Transverse colon (tissue), 4 donors: ENCODE measurements at regions not wholly inside any gene's neighbourhood (a gene's known extent, or its start where the extent isn't known, plus 50 kb on each side); places are given as distances from the start of the nearest gene placed in this dataset.

Experiments used
- DNase-seq: peaks from one replicate; pipeline ENCODE4 v3.0.0-alpha.2; 2019
- H3K27ac ChIP-seq, 4 donors: fragments of 200-600 bp; sonication (generic); 2 replicates each; pipeline ENCODE4 v1.5.1; 2016 to 2018; ENCODE audit warnings: inconsistent platforms in 4 of 4
- H3K27me3 ChIP-seq: fragments of 200-600 bp; sonication (generic); 2 replicates; pipeline ENCODE4 v1.5.1; 2017; ENCODE audit warnings: inconsistent platforms
- H3K36me3 ChIP-seq, 4 donors: fragments of 200-600 bp; sonication (generic); 2 replicates each; pipeline ENCODE4 v1.5.1; 2017 to 2019; ENCODE audit warnings: inconsistent platforms in 4 of 4
- H3K4me1 ChIP-seq, 4 donors: fragments of 200-600 bp; sonication (generic); 2 replicates each; pipeline ENCODE4 v1.5.1; 2017 to 2020; ENCODE audit warnings: inconsistent platforms in 4 of 4
- H3K4me3 ChIP-seq, 4 donors: fragments of 200-600 bp; sonication (generic); 1 replicate in 1 of 4; 2 replicates in 3 of 4; pipeline versions ENCODE4 v1.5.1 to v1.6.1; 2017 to 2019; ENCODE audit warnings: inconsistent platforms in 4 of 4
- H3K9me3 ChIP-seq, 2 donors: fragments of 200-600 bp; sonication (generic); 2 replicates each; pipeline ENCODE4 v1.5.1; 2017 to 2019; ENCODE audit warnings: inconsistent platforms in 2 of 2
- CTCF ChIP-seq, 5 experiments: fragments of 200-600 bp in 3 of 5; fragments of 450-650 bp in 2 of 5; sonication (generic) in 3 of 5; IDR thresholded peaks; 1 replicate in 2 of 5; 2 replicates in 3 of 5; pipeline ENCODE4 v1.5.1; 2016 to 2017; ENCODE audit warnings: antibody characterized with exemption in 5 of 5, inconsistent platforms in 3 of 5, mild to moderate bottlenecking in 2 of 5, moderate library complexity in 1 of 5
- EP300 ChIP-seq: sonication (generic); formaldehyde crosslinking; IDR thresholded peaks from one replicate; pipeline ENCODE4 v1.6.1; 2017; ENCODE audit warnings: antibody characterized with exemption, low read depth
- POLR2A ChIP-seq: fragments of 450-650 bp; IDR thresholded peaks from one replicate; pipeline ENCODE4 v1.6.1; 2016; ENCODE audit warnings: antibody characterized with exemption, mild to moderate bottlenecking, moderate library complexity
- POLR2AphosphoS5 ChIP-seq, 3 donors: sonication (generic); formaldehyde crosslinking; IDR thresholded peaks; one replicate each; pipeline ENCODE4 v1.6.1; 2016; ENCODE audit warnings: antibody characterized with exemption in 3 of 3
- WGBS, 2 donors: methylation state at CpG; one replicate each; pipeline ENCODE4 v1.1.5; 2018; ENCODE audit warnings: low coverage in 1 of 2; 5-methylcytosine and 5-hydroxymethylcytosine counted together
- in situ Hi-C, 4 donors: fragments of 200-750 bp; cut with MboI; loops; one replicate each; pipeline versions ENCODE4 v1.15.0 to v1.15.1; 2017; ENCODE audit warnings: low sequenced_read_pairs in 3 of 4, low pct_ligation_motif_present in 1 of 4, low pct_unique_long_range_greater_than_20kb in 1 of 4
- intact Hi-C: fragments of 100-400 bp; cut with DNase I; formaldehyde crosslinking; loops from one replicate; pipeline ENCODE4 v1.15.1; 2023; ENCODE audit warnings: low total_unique reads

DNA sequence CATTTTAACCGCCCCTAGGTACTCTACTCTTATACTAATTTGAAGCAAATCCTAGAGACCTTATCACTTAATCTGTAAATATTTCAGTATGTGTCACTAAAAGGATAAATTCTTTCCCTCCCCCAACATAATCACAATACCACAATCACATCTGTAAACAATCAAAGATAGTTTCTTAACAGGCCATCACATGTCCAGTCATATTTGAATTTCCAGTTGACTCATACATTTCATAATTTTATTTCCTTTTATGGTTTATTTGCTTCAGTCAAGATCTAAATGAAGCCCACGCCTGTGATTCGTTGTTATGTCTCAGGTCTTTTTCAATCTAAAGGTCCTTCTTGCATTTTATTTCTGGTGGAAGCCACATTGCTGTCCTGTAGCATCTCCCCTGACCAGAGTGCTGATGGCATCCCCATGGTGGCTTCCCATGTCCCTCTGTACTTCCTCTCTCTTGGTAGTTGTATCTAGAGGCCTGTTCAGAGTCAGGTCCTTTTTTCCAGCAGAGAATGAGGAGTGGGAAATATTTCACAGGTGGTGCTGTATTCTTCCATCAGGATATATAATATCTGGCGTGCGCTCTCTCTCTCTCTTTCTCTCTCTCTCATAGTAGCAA is 128.6 kb upstream of the SLC22A23 start:
- Histone ChIP-seq H3K9me3 (peaks cover 0 to 5% of the 10 kb centered on the region in 2 donors), H3K36me3 (no peaks in the 10 kb centered on the region), H3K4me3 (no peak overlapping the region), H3K27ac (no peak overlapping the region), H3K4me1 (peaks cover 0 to 15% (median 8%) of the 10 kb centered on the region in 4 donors), H3K27me3 (no peaks in the 10 kb centered on the region)
- TF ChIP-seq POLR2AphosphoS5 (IDR thresholded peaks at IDR 0.05) (peak in 1 of 3 donors; percentile 23), CTCF (IDR thresholded peaks at IDR 0.05) (no peak)
- DNase-seq = no peak
- intact Hi-C loops = no loop called here
- WGBS, 2 donors = 56 to 58% methylated on average over 5 of the region's 5 CpGs
- in situ Hi-C loops = no loop called here

GRCh38 chr6:3584606-3585005 is 127.8 kb upstream of the SLC22A23 start:
- Histone ChIP-seq H3K4me3 (no peak overlapping the region), H3K9me3 (peaks cover 0 to 5% of the 10 kb centered on the region in 2 donors), H3K4me1 (peaks cover 0 to 15% (median 8%) of the 10 kb centered on the region in 4 donors), H3K27me3 (no peaks in the 10 kb centered on the region), H3K36me3 (no peaks in the 10 kb centered on the region), H3K27ac (no peak overlapping the region)
- 34 to 36% methylated on average over 4 of the region's 4 CpGs for WGBS, 2 donors
- TF ChIP-seq POLR2AphosphoS5 (IDR thresholded peaks at IDR 0.05) (no peak), CTCF (IDR thresholded peaks at IDR 0.05) (no peak), POLR2A (no peak), EP300 (no peak)
- DNase-seq = no peak
- in situ Hi-C loops = no loop called here
- intact Hi-C loops = no loop called here

- no peak for DNase-seq
- Histone ChIP-seq H3K4me3 (no peak overlapping the region), H3K4me1 (peaks cover 0 to 15% (median 8%) of the 10 kb centered on the region in 4 donors), H3K27ac (no peak overlapping the region), H3K36me3 (no peaks in the 10 kb centered on the region), H3K9me3 (no peaks in the 10 kb centered on the region), H3K27me3 (no peaks in the 10 kb centered on the region)
- TF ChIP-seq POLR2A (no peak), CTCF (IDR thresholded peaks at IDR 0.05) (no peak), EP300 (no peak), POLR2AphosphoS5 (IDR thresholded peaks at IDR 0.05) (no peak)
- WGBS, 2 donors = 80 to 89% methylated on average over 1 to 3 of the region's 3 CpGs
- in situ Hi-C loops (no loop called here), intact Hi-C loops (no loop called here)
Observed at GRCh38 chr6:3581469-3581868, 124.6 kb upstream of the SLC22A23 start.

DNA sequence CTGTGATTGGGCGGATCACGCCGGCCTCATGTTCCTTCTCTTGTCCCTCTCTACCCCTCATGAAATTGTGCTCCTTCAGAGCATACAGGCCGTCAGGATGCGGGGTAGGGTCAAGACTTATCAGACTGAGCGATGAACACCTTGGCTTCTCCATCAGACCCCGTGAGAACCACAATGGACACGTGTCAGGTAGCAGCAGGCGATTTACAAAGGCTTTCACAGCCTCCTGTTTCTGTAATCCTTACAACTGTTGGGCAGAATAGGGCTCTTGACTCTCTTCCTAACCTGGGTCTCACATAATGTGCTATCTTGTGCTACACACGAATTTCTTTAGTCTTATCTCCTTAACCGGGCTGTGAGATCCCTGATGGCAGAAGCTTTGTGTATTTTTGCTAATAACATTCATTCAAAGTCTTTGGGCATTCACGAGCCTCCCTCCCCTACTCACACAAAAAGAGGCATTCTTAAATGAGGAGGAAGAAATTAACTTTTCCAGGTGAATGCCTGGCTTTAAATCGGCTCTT is 122.9 kb upstream of the SLC22A23 start:
- Histone ChIP-seq H3K4me1 (peaks cover 0 to 2% (median 2%) of the 10 kb centered on the region in 4 donors), H3K9me3 (no peaks in the 10 kb centered on the region), H3K36me3 (no peaks in the 10 kb centered on the region), H3K27me3 (no peaks in the 10 kb centered on the region), H3K27ac (no peak overlapping the region), H3K4me3 (no peak overlapping the region)
- DNase-seq = no peak
- in situ Hi-C loops (no loop called here), intact Hi-C loops (no loop called here)
- 82 to 84% methylated on average over 11 to 13 of the region's 13 CpGs for WGBS, 2 donors
- TF ChIP-seq POLR2AphosphoS5 (IDR thresholded peaks at IDR 0.05) (no peak), POLR2A (no peak), EP300 (no peak), CTCF (IDR thresholded peaks at IDR 0.05) (no peak)
